ENCODE measurements at regions not wholly inside any gene's neighbourhood (a gene's known extent, or its start where the extent isn't known, plus 50 kb on each side); places are given as distances from the start of the nearest gene placed in this dataset.
A peak's percentile ranks its signal among the peaks of the same experiment; 100 is the strongest.

GRCh38 chr20:16951876-16952275, 203.7 kb downstream of the OTOR start:
- DNase-seq = no peak

GRCh38 chr20:16952965-16953364, 204.8 kb downstream of the OTOR start:
- DNase-seq = no peak

- DNase-seq = no peak
These were observed 205.7 kb downstream of the OTOR start for GRCh38 chr20:16953858-16954257.

- DNase-seq = no peak
These were observed 207.3 kb downstream of the OTOR start for GRCh38 chr20:16955462-16955861.

- DNase-seq = no peak
These were observed 207.8 kb downstream of the OTOR start for GRCh38 chr20:16955971-16956370.

DNA sequence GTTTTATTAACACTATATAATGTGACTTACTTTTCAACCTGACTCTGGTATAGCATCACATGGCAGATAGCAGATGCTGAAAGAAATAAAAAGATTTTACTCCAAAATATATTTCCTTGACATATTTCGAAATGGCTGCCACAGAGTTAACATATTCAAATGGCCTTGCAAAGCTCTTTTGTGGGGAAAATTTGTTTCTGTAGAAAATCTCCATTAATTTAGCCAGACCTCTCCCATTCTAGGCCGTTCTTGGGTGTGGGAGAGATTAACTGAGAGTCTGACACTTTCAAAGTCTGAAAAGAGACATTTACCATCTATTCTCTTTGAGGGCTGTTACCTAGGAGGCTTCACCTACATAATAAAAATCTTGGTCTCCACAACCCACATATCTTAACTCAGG, 217.2 kb downstream of the OTOR start:
- no peak for DNase-seq

DNA sequence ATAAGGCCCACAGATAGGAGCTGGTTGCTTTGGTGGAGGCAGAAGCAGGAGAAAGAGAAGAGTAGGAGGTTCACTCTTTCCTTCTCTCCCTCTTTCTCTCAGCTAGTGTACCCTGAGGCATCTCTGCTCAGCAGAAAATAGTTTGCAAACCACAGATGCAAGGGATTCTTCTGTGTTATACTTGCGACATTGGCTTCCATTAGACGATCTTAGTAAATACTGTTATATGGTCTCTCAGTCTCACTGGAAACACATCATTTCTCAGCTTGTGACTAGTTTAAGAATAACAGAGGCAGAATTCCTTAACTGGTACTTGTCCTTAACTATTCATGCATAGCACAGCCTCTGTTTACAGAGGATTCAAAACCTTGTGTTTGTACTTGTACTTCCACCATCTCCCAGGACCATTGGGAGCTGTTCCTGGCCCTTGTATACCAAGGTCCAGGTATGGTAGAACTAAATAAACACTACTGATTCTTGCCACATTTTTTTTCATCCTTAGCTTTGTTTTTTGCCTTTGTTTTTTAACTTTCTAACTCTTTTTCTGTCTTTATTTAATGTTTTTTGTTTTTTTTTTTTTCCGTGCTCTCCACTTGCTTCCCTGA, 218.2 kb downstream of the OTOR start:
- DNase-seq = no peak

- DNase-seq = no peak
These were observed 219.9 kb downstream of the OTOR start for GRCh38 chr20:16968099-16968498.

GRCh38 chr20:16970776-16971175, 222.6 kb downstream of the OTOR start:
- no peak for DNase-seq

- no peak for DNase-seq
These were observed 226.1 kb downstream of the OTOR start for GRCh38 chr20:16974080-16974854.

GRCh38 chr20:16974855-16975162, 226.7 kb downstream of the OTOR start:
- no peak for DNase-seq

DNA sequence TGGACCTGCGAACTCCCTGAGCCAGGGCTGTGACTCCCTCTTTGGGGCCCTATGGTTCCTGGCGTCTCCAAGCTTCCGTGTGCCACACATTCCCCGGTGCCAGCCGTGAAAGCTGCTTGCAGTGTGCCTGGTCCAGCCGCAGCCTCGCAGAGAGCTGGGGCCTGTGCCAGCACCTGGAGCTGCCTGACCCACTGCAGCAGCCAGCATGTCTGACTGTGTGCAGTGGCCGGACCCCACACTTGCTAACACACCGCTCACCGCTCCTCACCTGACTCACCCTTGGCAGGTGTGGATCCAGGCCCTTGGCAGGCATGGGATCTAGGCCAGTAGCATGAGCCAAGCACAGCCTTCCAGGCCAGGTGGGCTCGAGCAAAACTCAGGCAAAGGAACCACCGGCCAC, 227.5 kb downstream of the OTOR start:
- DNase-seq = no peak

DNA sequence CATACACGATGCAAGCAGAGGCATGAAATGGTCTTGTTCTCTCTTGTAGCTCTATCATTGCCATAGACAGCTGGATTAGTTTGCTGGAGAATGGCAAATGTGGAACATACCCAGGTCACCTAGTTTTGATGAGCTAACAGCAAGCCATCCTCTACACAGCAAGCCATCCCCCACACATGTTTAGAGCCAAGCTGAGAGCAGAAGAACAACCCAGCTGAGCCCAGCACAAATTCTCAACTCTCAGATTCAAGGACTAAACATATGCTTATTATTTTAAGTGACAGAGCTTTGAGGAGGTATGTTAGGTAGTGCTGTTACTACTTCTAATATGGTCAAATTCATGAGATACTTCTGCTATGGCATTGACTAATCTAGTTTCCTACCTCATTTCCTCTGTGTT, 230.3 kb downstream of the OTOR start:
- no peak for DNase-seq

GRCh38 chr20:16982091-16982726, 234.1 kb downstream of the OTOR start:
- DNase-seq = no peak

DNA sequence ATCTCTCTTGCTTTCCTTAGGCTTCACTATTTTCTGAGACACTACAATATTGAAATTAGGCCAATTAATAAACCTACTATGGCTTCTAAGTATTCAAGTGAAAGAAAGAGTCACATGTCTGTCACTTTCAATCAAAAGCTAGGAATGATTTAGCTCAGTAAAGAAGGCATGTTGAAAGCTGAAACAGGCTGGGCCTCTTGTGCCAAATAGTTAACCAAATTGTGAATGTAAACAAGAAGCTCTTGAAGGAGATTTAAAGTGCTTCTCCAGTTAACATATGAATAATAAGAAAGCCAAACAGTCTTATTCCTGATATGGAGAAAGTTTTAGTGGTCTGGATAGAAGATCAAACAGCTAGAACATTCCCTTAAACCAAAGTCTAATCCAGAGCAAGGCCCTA, 236.3 kb downstream of the OTOR start:
- DNase-seq = no peak

DNA sequence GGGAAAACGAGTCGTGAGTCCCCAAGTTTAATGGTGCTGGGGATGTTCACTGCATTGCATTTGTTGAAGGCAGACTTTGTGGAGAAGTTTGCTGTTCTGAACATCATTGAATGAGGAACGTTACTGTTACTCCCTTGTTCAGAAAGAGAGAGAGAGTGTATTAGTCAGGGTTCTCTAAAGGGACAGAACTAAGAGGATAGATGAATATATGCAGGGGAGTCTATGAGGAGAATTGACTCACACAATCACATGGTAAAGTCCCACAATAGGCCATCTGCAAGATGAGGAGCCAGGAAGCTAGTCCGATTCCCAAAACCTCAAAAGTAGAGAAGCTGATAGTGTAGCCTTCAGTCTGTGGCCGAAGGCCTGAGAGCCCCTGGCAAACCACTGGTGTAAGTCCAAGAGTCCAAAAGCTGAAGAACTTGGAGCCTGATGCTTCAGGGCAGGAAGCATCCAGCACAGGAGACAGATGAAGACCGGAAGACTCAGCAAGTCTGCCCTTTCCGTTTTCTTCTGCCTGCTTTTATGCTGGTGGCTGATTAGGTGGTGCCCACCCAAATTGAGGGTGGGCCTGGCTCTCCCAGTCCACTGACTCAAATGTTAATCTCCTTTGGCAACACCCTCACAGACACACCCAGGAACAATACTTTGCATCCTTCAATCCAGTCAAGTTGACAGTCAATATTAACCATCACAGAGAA, 223.5 kb upstream of the PCSK2 start:
- no peak for DNase-seq

- no peak for DNase-seq
These were observed 216.7 kb upstream of the PCSK2 start for GRCh38 chr20:17010181-17010580.

GRCh38 chr20:17012546-17013226, 214.2 kb upstream of the PCSK2 start:
- no peak for DNase-seq

DNA sequence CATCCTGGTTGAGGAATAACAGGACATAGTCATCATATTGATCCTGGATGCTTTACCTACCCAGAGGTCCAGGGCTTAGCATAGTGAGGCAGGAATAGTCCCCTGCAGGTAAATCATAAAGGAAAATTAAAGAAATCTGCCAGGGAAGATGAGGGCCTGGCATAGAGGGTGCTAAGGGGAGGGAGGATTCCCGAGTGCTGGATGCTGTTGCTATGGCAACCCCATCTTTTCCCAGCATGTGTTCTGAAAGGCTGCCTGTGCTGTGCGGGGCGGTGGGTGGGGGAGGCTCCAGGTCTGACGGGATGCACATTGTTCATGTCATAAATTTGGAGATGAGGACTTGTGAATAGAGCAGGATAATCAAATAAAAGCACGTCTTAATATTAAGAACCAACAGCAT, 212.6 kb upstream of the PCSK2 start:
- DNase-seq = peak in 1 of 2 experiments; percentile 10

DNA sequence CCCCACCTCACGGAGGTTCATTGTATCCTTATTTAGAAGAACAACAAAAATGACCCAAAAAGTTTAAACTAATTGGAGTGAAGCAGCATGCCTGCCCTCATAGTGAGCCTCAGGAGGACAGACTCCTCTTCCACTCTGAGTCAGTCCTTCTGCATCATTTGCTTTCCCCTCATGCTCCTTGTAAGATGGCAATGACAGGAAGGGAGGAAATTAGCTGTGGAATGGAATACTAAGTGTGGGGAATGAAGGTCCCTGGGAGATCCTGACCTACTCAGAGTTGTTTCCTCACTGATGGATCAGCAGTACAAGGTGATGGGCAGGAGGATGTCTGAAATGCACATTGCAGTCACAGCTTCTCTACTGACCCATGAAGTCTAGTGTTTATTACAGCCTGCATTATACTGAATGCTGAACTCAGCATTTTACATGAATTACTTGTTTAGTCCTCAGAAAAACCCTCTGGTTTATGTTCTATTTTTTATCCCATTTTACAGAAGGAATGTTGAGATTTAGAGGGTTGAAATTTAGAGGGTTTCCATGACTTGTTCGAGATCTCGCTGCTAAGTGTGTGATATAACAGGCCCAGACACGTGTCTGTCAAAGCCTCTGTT, 212.0 kb upstream of the PCSK2 start:
- no peak for DNase-seq

DNA sequence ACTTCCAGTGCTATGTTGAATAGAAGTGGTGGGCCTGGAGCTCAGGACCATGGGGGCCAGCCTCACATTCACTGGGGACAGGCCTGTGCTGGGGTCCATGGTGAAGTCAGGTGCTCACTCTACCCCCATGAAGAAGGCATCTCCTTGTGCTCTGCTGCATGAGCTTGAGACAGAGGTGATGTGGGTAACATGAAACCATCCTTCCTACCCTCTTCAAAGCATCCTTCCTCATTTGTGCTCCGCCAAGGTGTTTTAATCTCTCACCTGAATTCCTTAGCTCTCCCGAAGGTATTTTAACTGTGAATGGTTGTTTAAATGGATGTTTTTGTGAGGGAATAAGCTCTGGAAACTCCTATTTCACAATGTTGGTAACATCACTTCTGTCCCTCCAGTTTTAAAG, 209.6 kb upstream of the PCSK2 start:
- no peak for DNase-seq

GRCh38 chr20:17021481-17021880, 205.4 kb upstream of the PCSK2 start:
- DNase-seq = no peak

GRCh38 chr20:17023036-17023435, 203.8 kb upstream of the PCSK2 start:
- DNase-seq = no peak
